ENCODE measurements at regions not wholly inside any gene's neighbourhood (a gene's known extent, or its start where the extent isn't known, plus 50 kb on each side); places are given as distances from the start of the nearest gene placed in this dataset.

- Histone ChIP-seq H3K4me3 (ENCODE audit: low read depth in 1 of 2, low read length in 2 of 2) (no peak overlapping the region), H3K4me1 (ENCODE audit: control insufficient read depth in 1 of 2, insufficient read depth in 2 of 2, low read length in 2 of 2) (no peaks in the 10 kb centered on the region), H3K9ac (ENCODE audit: low read depth in 1 of 2, low read length in 2 of 2) (no peak overlapping the region), H3K36me3 (ENCODE audit: control insufficient read depth in 1 of 2, insufficient read depth in 2 of 2, low read length in 2 of 2) (no peaks in the 10 kb centered on the region), H3K27ac (ENCODE audit: low read depth, low read length) (no peak overlapping the region), H3K9me3 (ENCODE audit: control insufficient read depth in 1 of 2, low read length in 2 of 2) (peaks cover 0 to 4% of the 10 kb centered on the region in 2 donors), H3K27me3 (ENCODE audit: control insufficient read depth in 1 of 2, insufficient read depth in 2 of 2, low read length in 2 of 2) (no peaks in the 10 kb centered on the region)
Measured at GRCh38 chr3:35505772-35506171, 133.6 kb upstream of the ARPP21 start.

DNA sequence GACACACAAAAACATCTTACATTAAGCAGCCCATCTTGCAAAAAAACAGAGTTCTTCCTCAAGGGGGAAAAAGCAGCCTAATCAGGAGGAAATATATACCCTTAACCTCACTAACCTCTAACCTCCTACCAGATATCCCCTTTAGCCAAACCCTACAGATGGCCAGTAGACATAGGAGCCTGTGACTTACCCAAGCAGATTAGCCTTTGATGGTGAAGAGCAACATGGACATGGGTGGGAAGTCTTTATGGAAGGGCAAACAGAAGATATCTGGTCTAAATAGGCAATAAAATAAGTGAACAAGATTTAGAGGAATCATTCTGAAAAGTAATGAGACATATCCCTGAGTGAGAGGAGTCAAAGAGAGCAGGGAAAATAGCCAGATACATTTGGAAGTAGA lies 119.4 kb upstream of the ARPP21 start:
- no peaks in the 10 kb centered on the region for H3K27me3 ChIP-seq (ENCODE audit: control insufficient read depth in 1 of 2, insufficient read depth in 2 of 2, low read length in 2 of 2)
- H3K27ac ChIP-seq (ENCODE audit: low read depth, low read length) = no peak overlapping the region
- H3K9ac ChIP-seq (ENCODE audit: low read depth in 1 of 2, low read length in 2 of 2) = no peak overlapping the region

DNA sequence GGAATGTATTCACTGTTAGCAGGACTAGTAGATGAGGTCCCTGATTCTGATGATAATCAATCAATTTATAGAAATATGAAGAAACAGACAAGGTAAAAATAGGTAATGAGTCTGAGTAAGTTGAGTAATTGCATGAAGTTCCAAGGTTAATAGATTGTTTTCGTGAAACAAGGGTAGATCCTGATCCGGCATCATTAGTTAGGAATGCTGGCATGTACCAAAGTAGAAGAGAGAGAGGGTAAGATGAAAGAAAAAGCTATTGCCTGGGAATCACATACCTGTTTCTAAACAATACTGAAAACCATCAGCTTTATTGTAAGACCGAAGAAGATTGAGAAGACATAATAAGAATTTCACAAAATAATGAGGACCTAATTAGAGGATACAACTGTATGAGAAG lies 118.1 kb upstream of the ARPP21 start:
- Histone ChIP-seq H3K4me1 (ENCODE audit: control insufficient read depth in 1 of 2, insufficient read depth in 2 of 2, low read length in 2 of 2) (no peaks in the 10 kb centered on the region), H3K27ac (ENCODE audit: low read depth, low read length) (no peak overlapping the region), H3K9ac (ENCODE audit: low read depth in 1 of 2, low read length in 2 of 2) (no peak overlapping the region), H3K27me3 (ENCODE audit: control insufficient read depth in 1 of 2, insufficient read depth in 2 of 2, low read length in 2 of 2) (no peaks in the 10 kb centered on the region), H3K4me3 (ENCODE audit: low read depth in 1 of 2, low read length in 2 of 2) (no peak overlapping the region), H3K9me3 (ENCODE audit: control insufficient read depth in 1 of 2, low read length in 2 of 2) (no peaks in the 10 kb centered on the region), H3K36me3 (ENCODE audit: control insufficient read depth in 1 of 2, insufficient read depth in 2 of 2, low read length in 2 of 2) (no peaks in the 10 kb centered on the region)

More for the DNA sequence above, 119.4 kb upstream of the ARPP21 start:
- no peaks in the 10 kb centered on the region for H3K36me3 ChIP-seq (ENCODE audit: control insufficient read depth in 1 of 2, insufficient read depth in 2 of 2, low read length in 2 of 2)
- no peaks in the 10 kb centered on the region for H3K4me1 ChIP-seq (ENCODE audit: control insufficient read depth in 1 of 2, insufficient read depth in 2 of 2, low read length in 2 of 2)
- H3K9me3 ChIP-seq (ENCODE audit: control insufficient read depth in 1 of 2, low read length in 2 of 2) = no peaks in the 10 kb centered on the region
- no peak overlapping the region for H3K4me3 ChIP-seq (ENCODE audit: low read depth in 1 of 2, low read length in 2 of 2)

DNA sequence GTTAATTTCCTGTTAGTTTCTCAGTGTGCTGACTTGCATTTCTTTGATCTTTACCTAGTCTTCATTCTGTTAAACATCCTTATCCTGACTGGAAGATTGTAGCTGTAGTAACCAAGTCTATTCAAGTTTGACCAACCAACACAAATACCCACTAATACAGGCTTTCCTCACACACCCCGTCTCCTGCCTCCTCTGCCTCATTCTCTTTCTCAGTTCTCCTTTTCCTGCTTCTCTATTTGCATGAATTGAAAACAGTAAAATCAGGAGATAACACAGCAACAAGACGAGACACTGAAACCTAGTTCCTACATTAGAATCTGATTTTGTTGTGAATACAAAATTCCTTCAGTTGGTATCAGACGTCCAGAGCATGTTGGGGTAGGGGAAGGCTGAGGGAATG lies 116.9 kb upstream of the ARPP21 start:
- H3K4me1 ChIP-seq (ENCODE audit: control insufficient read depth in 1 of 2, insufficient read depth in 2 of 2, low read length in 2 of 2) = no peaks in the 10 kb centered on the region
- no peak overlapping the region for H3K9ac ChIP-seq (ENCODE audit: low read depth in 1 of 2, low read length in 2 of 2)
- no peaks in the 10 kb centered on the region for H3K9me3 ChIP-seq (ENCODE audit: control insufficient read depth in 1 of 2, low read length in 2 of 2)

GRCh38 chr3:35523074-35523473 lies 116.3 kb upstream of the ARPP21 start:
- no peaks in the 10 kb centered on the region for H3K4me1 ChIP-seq (ENCODE audit: control insufficient read depth in 1 of 2, insufficient read depth in 2 of 2, low read length in 2 of 2)
- no peaks in the 10 kb centered on the region for H3K36me3 ChIP-seq (ENCODE audit: control insufficient read depth in 1 of 2, insufficient read depth in 2 of 2, low read length in 2 of 2)

More for the DNA sequence above, 116.9 kb upstream of the ARPP21 start:
- Histone ChIP-seq H3K27ac (ENCODE audit: low read depth, low read length) (no peak overlapping the region), H3K36me3 (ENCODE audit: control insufficient read depth in 1 of 2, insufficient read depth in 2 of 2, low read length in 2 of 2) (no peaks in the 10 kb centered on the region), H3K27me3 (ENCODE audit: control insufficient read depth in 1 of 2, insufficient read depth in 2 of 2, low read length in 2 of 2) (no peaks in the 10 kb centered on the region), H3K4me3 (ENCODE audit: low read depth in 1 of 2, low read length in 2 of 2) (no peak overlapping the region)

DNA sequence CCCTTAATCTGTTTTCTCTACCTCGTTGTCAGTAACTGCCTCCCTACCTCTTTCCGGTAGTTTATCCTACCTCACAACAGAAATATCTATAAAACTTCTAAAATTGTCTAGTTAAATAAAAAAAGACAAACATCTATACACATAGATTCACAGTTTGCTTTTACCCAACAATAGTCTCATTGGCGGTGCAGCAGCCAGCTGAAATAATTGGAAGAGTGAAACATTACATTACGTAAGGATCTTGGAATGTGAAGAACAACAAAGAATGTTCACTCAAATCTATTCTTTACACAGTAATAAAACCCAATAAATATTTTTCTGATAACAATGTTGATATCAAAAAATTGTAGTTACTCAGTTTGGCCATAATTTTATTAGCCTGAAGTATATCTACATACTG lies 115.5 kb upstream of the ARPP21 start:
- Histone ChIP-seq H3K4me3 (ENCODE audit: low read depth in 1 of 2, low read length in 2 of 2) (no peak overlapping the region), H3K9me3 (ENCODE audit: control insufficient read depth in 1 of 2, low read length in 2 of 2) (no peaks in the 10 kb centered on the region), H3K9ac (ENCODE audit: low read depth in 1 of 2, low read length in 2 of 2) (no peak overlapping the region), H3K4me1 (ENCODE audit: control insufficient read depth in 1 of 2, insufficient read depth in 2 of 2, low read length in 2 of 2) (no peaks in the 10 kb centered on the region), H3K27me3 (ENCODE audit: control insufficient read depth in 1 of 2, insufficient read depth in 2 of 2, low read length in 2 of 2) (no peaks in the 10 kb centered on the region), H3K27ac (ENCODE audit: low read depth, low read length) (no peak overlapping the region), H3K36me3 (ENCODE audit: control insufficient read depth in 1 of 2, insufficient read depth in 2 of 2, low read length in 2 of 2) (no peaks in the 10 kb centered on the region)

More at GRCh38 chr3:35523074-35523473, 116.3 kb upstream of the ARPP21 start:
- Histone ChIP-seq H3K27me3 (ENCODE audit: control insufficient read depth in 1 of 2, insufficient read depth in 2 of 2, low read length in 2 of 2) (no peaks in the 10 kb centered on the region), H3K4me3 (ENCODE audit: low read depth in 1 of 2, low read length in 2 of 2) (no peak overlapping the region), H3K9ac (ENCODE audit: low read depth in 1 of 2, low read length in 2 of 2) (no peak overlapping the region), H3K27ac (ENCODE audit: low read depth, low read length) (no peak overlapping the region), H3K9me3 (ENCODE audit: control insufficient read depth in 1 of 2, low read length in 2 of 2) (no peaks in the 10 kb centered on the region)

GRCh38 chr3:35524856-35525255 lies 114.5 kb upstream of the ARPP21 start:
- H3K4me3 ChIP-seq (ENCODE audit: low read depth in 1 of 2, low read length in 2 of 2) = no peak overlapping the region
- H3K9ac ChIP-seq (ENCODE audit: low read depth in 1 of 2, low read length in 2 of 2) = no peak overlapping the region
- no peak overlapping the region for H3K27ac ChIP-seq (ENCODE audit: low read depth, low read length)
- no peaks in the 10 kb centered on the region for H3K27me3 ChIP-seq (ENCODE audit: control insufficient read depth in 1 of 2, insufficient read depth in 2 of 2, low read length in 2 of 2)
- no peaks in the 10 kb centered on the region for H3K4me1 ChIP-seq (ENCODE audit: control insufficient read depth in 1 of 2, insufficient read depth in 2 of 2, low read length in 2 of 2)
- no peaks in the 10 kb centered on the region for H3K36me3 ChIP-seq (ENCODE audit: control insufficient read depth in 1 of 2, insufficient read depth in 2 of 2, low read length in 2 of 2)
- H3K9me3 ChIP-seq (ENCODE audit: control insufficient read depth in 1 of 2, low read length in 2 of 2) = no peaks in the 10 kb centered on the region

DNA sequence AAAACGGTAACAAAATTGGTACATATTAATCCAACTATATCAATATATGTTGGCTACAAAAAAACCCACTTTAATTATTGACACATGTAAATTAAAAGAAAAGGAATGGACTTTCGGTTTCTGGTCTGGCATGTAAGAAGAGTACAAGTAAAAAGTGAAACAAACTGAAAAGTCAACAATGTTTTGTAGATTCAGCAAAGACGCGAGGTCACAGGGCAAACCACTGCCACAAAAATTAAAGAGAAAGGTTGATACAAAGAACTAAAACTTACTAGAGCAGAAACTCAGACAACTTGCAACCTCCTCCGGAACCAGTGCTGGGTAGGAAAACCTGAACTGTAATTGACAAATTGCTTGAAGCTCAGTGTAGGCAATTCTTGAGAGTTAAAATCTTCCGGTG lies 110.6 kb upstream of the ARPP21 start:
- no peak overlapping the region for H3K9ac ChIP-seq (ENCODE audit: low read depth in 1 of 2, low read length in 2 of 2)
- no peak overlapping the region for H3K4me3 ChIP-seq (ENCODE audit: low read depth in 1 of 2, low read length in 2 of 2)
- no peaks in the 10 kb centered on the region for H3K9me3 ChIP-seq (ENCODE audit: control insufficient read depth in 1 of 2, low read length in 2 of 2)

GRCh38 chr3:35529337-35529736 lies 110.0 kb upstream of the ARPP21 start:
- Histone ChIP-seq H3K9ac (ENCODE audit: low read depth in 1 of 2, low read length in 2 of 2) (no peak overlapping the region), H3K27ac (ENCODE audit: low read depth, low read length) (no peak overlapping the region), H3K4me1 (ENCODE audit: control insufficient read depth in 1 of 2, insufficient read depth in 2 of 2, low read length in 2 of 2) (no peaks in the 10 kb centered on the region), H3K27me3 (ENCODE audit: control insufficient read depth in 1 of 2, insufficient read depth in 2 of 2, low read length in 2 of 2) (no peaks in the 10 kb centered on the region), H3K36me3 (ENCODE audit: control insufficient read depth in 1 of 2, insufficient read depth in 2 of 2, low read length in 2 of 2) (no peaks in the 10 kb centered on the region), H3K9me3 (ENCODE audit: control insufficient read depth in 1 of 2, low read length in 2 of 2) (no peaks in the 10 kb centered on the region), H3K4me3 (ENCODE audit: low read depth in 1 of 2, low read length in 2 of 2) (no peak overlapping the region)

More for the DNA sequence above, 110.6 kb upstream of the ARPP21 start:
- H3K36me3 ChIP-seq (ENCODE audit: control insufficient read depth in 1 of 2, insufficient read depth in 2 of 2, low read length in 2 of 2) = no peaks in the 10 kb centered on the region
- H3K4me1 ChIP-seq (ENCODE audit: control insufficient read depth in 1 of 2, insufficient read depth in 2 of 2, low read length in 2 of 2) = no peaks in the 10 kb centered on the region
- no peak overlapping the region for H3K27ac ChIP-seq (ENCODE audit: low read depth, low read length)
- H3K27me3 ChIP-seq (ENCODE audit: control insufficient read depth in 1 of 2, insufficient read depth in 2 of 2, low read length in 2 of 2) = no peaks in the 10 kb centered on the region

- Histone ChIP-seq H3K4me1 (ENCODE audit: control insufficient read depth in 1 of 2, insufficient read depth in 2 of 2, low read length in 2 of 2) (no peaks in the 10 kb centered on the region), H3K9ac (ENCODE audit: low read depth in 1 of 2, low read length in 2 of 2) (no peak overlapping the region), H3K36me3 (ENCODE audit: control insufficient read depth in 1 of 2, insufficient read depth in 2 of 2, low read length in 2 of 2) (no peaks in the 10 kb centered on the region), H3K9me3 (ENCODE audit: control insufficient read depth in 1 of 2, low read length in 2 of 2) (no peaks in the 10 kb centered on the region), H3K4me3 (ENCODE audit: low read depth in 1 of 2, low read length in 2 of 2) (no peak overlapping the region), H3K27me3 (ENCODE audit: control insufficient read depth in 1 of 2, insufficient read depth in 2 of 2, low read length in 2 of 2) (no peaks in the 10 kb centered on the region), H3K27ac (ENCODE audit: low read depth, low read length) (no peak overlapping the region)
Measured at GRCh38 chr3:35537265-35537664, 102.1 kb upstream of the ARPP21 start.

GRCh38 chr3:35544976-35545375 lies 94.3 kb upstream of the ARPP21 start:
- Histone ChIP-seq H3K9me3 (ENCODE audit: control insufficient read depth in 1 of 2, low read length in 2 of 2) (no peaks in the 10 kb centered on the region), H3K4me3 (ENCODE audit: low read depth in 1 of 2, low read length in 2 of 2) (no peak overlapping the region), H3K27me3 (ENCODE audit: control insufficient read depth in 1 of 2, insufficient read depth in 2 of 2, low read length in 2 of 2) (no peaks in the 10 kb centered on the region), H3K9ac (ENCODE audit: low read depth in 1 of 2, low read length in 2 of 2) (no peak overlapping the region), H3K27ac (ENCODE audit: low read depth, low read length) (no peak overlapping the region), H3K36me3 (ENCODE audit: control insufficient read depth in 1 of 2, insufficient read depth in 2 of 2, low read length in 2 of 2) (no peaks in the 10 kb centered on the region), H3K4me1 (ENCODE audit: control insufficient read depth in 1 of 2, insufficient read depth in 2 of 2, low read length in 2 of 2) (no peaks in the 10 kb centered on the region)
